ENCODE measurements at regions not wholly inside any gene's neighbourhood (a gene's known extent, or its start where the extent isn't known, plus 50 kb on each side); places are given as distances from the start of the nearest gene placed in this dataset.

DNA sequence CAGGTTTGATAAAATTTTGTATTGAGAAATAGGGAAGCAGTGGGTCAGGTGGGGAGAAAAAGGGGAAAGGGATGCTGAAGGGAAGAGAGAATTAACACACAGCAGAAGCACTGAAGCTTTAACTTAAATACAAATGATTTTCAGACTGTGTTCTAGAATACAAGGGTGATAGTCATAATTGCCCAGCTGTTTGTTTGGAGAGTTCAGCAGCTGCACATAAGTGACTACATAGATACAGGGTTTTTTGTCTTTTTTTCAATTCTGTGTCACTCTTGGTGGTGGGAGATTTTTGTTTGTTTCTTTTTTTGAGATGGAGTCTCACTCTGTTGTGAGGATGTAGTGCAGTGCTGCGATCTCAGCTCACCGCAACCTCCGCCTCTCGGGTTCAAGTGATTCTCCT lies 590.4 kb upstream of the SEMA6A start:
- TF ChIP-seq POLR2A (IDR thresholded peaks at IDR 0.05; ENCODE audit: low read length) (no peak), GATA1 (IDR thresholded peaks at IDR 0.05; ENCODE audit: low read depth, low read length) (no peak)
